IMR-90 (cell line): ENCODE measurements at regions not wholly inside any gene's neighbourhood (a gene's known extent, or its start where the extent isn't known, plus 50 kb on each side); places are given as distances from the start of the nearest gene placed in this dataset.

Source experiments
- ATAC-seq: fragments of 200-7000 bp; cut with Tn5 transposase; 2 replicates; pipeline ENCODE4 v1.9.1; 2020; ENCODE audit warnings: low read depth, mild to moderate bottlenecking, moderate library complexity
- BruUV-seq: library from RNA; stranded (reverse); fragments of 400-500 nt; replicated peaks from 2 replicates; lab custom pipeline; 2021; lab: Mats Ljungman, UMichigan
- CTCF ChIA-PET: fragments of 300-600 bp; formaldehyde crosslinking; extraction: SDS; loops from one replicate; lab custom pipeline; 2021; ENCODE audit warnings: antibody characterized with exemption; lab: Yijun Ruan, JAX
- POLR2A ChIA-PET: fragments of 300-600 bp; sonication (Branson Sonifier 250); formaldehyde crosslinking; loops from one replicate; lab custom pipeline; 2022; ENCODE audit warnings: antibody characterized with exemption; ENCODE audit not compliant: unreplicated experiment; lab: Charles Lee
- DNase-seq: peaks from one replicate; pipeline ENCODE4 v3.0.0; 2013
- H2AFZ ChIP-seq: replicated peaks from 2 replicates; pipeline ENCODE3; 2013; ENCODE audit warnings: low read length, mild to moderate bottlenecking; ENCODE audit not compliant: poor library complexity
- H2AK5ac ChIP-seq: 2 replicates; pipeline ENCODE4 v1.6.1; 2013; ENCODE audit warnings: low read depth, low read length, inconsistent platforms
- H2AK9ac ChIP-seq: replicated peaks from 2 replicates; pipeline ENCODE3; 2013; ENCODE audit warnings: mild to moderate bottlenecking, low read depth, low read length, moderate library complexity; ENCODE audit not compliant: poor library complexity
- H2BK120ac ChIP-seq: 2 replicates; pipeline ENCODE4 v1.6.1; 2013; ENCODE audit warnings: low read depth, low read length, inconsistent platforms
- H2BK15ac ChIP-seq: 3 replicates; pipeline ENCODE4 v1.6.1; 2013; ENCODE audit warnings: low read depth, low read length, inconsistent platforms
- H2BK20ac ChIP-seq: 2 replicates; pipeline ENCODE4 v1.6.1; 2013; ENCODE audit warnings: low read depth, mild to moderate bottlenecking, inconsistent platforms, low read length, moderate library complexity
- H2BK5ac ChIP-seq: 2 replicates; pipeline ENCODE4 v1.6.1; 2013; ENCODE audit warnings: mild to moderate bottlenecking, low read depth, low read length, inconsistent platforms; ENCODE audit not compliant: poor library complexity, severe bottlenecking
- H3K14ac ChIP-seq: replicated peaks from 2 replicates; pipeline ENCODE4 v1.6.1; 2013; ENCODE audit warnings: low read depth, low read length, inconsistent platforms
- H3K18ac ChIP-seq: 2 replicates; pipeline ENCODE4 v1.6.1; 2013; ENCODE audit warnings: low read depth, low read length, control low read depth
- H3K23ac ChIP-seq: 2 replicates; pipeline ENCODE4 v1.6.1; 2013; ENCODE audit warnings: low read depth, low read length, inconsistent platforms
- H3K27ac ChIP-seq: 2 replicates; pipeline ENCODE4 v1.5.1; 2013; ENCODE audit warnings: mild to moderate bottlenecking, control low read depth, low read length; ENCODE audit not compliant: insufficient read depth
- H3K27me3 ChIP-seq: 2 replicates; pipeline ENCODE4 v1.6.1; 2013; ENCODE audit warnings: low read length; ENCODE audit not compliant: control insufficient read depth, insufficient read depth
- H3K36me3 ChIP-seq: 2 replicates; pipeline ENCODE4 v1.6.1; 2013; ENCODE audit warnings: low read length, mixed read lengths; ENCODE audit not compliant: control insufficient read depth, insufficient read depth
- H3K4ac ChIP-seq: 2 replicates; pipeline ENCODE4 v1.6.1; 2013; ENCODE audit warnings: low read depth, low read length, inconsistent platforms
- H3K4me1 ChIP-seq: 2 replicates; pipeline ENCODE4 v1.6.1; 2013; ENCODE audit warnings: low read length, mixed read lengths; ENCODE audit not compliant: control insufficient read depth, insufficient read depth
- H3K4me2 ChIP-seq: 2 replicates; pipeline ENCODE4 v1.6.1; 2013; ENCODE audit warnings: low read depth, mild to moderate bottlenecking, control low read depth, low read length, moderate library complexity
- H3K4me3 ChIP-seq: 2 replicates; pipeline ENCODE4 v1.5.1; 2013; ENCODE audit warnings: low read depth, mild to moderate bottlenecking, control low read depth, low read length, moderate library complexity; ENCODE audit not compliant: insufficient read depth
- H3K56ac ChIP-seq: 2 replicates; pipeline ENCODE4 v1.6.1; 2013; ENCODE audit warnings: low read length, inconsistent platforms; ENCODE audit not compliant: insufficient read depth; ENCODE audit errors: extremely low read depth
- H3K79me1 ChIP-seq, 2 experiments: 2 replicates each; pipeline ENCODE4 v1.6.1; 2013; ENCODE audit warnings: low read length in 2 of 2, inconsistent platforms in 1 of 2, low read depth in 1 of 2
- H3K9ac ChIP-seq: 2 replicates; pipeline ENCODE4 v1.6.1; 2013; ENCODE audit warnings: low read depth, low read length, control low read depth
- H3K9me1 ChIP-seq: 2 replicates; pipeline ENCODE4 v1.6.1; 2013; ENCODE audit warnings: low read length, inconsistent platforms; ENCODE audit not compliant: insufficient read depth
- H3K9me3 ChIP-seq: 2 replicates; pipeline ENCODE4 v1.6.1; 2013; ENCODE audit warnings: low read length; ENCODE audit not compliant: control insufficient read depth, insufficient read depth
- H4K20me1 ChIP-seq: 2 replicates; pipeline ENCODE4 v1.6.1; 2013; ENCODE audit warnings: low read length, inconsistent platforms; ENCODE audit not compliant: insufficient read depth
- H4K5ac ChIP-seq: 2 replicates; pipeline ENCODE4 v1.6.1; 2013; ENCODE audit warnings: mild to moderate bottlenecking, low read depth, low read length, control low read depth
- H4K8ac ChIP-seq, 2 experiments: 2 replicates each; pipeline ENCODE4 v1.6.1; 2013; ENCODE audit warnings: low read depth in 2 of 2, low read length in 2 of 2, control low read depth in 1 of 2, inconsistent platforms in 1 of 2
- H4K91ac ChIP-seq: 2 replicates; pipeline ENCODE4 v1.6.1; 2013; ENCODE audit warnings: low read depth, low read length, inconsistent platforms; ENCODE audit not compliant: insufficient read depth
- BHLHE40 ChIP-seq: fragments of 150-350 bp; IDR thresholded peaks from 2 replicates; pipeline ENCODE4 v1.6.1; 2016; ENCODE audit warnings: mild to moderate bottlenecking, low read depth, low read length
- CEBPB ChIP-seq: IDR thresholded peaks from 2 replicates; pipeline ENCODE4 v1.6.1; 2012; ENCODE audit warnings: low read depth, low read length, improper control_type of control experiment
- CHD1 ChIP-seq: IDR thresholded peaks from 2 replicates; pipeline ENCODE4 v1.6.1; 2012; ENCODE audit warnings: low read depth, low read length, improper control_type of control experiment
- FOS ChIP-seq: fragments of 150-350 bp; IDR thresholded peaks from 2 replicates; pipeline ENCODE4 v1.6.1; 2016; ENCODE audit warnings: low read depth, low read length
- MAFK ChIP-seq: IDR thresholded peaks from 2 replicates; pipeline ENCODE4 v1.6.1; 2012; ENCODE audit warnings: low read depth, low read length, improper control_type of control experiment
- MAZ ChIP-seq: IDR thresholded peaks from 2 replicates; pipeline ENCODE4 v1.6.1; 2012; ENCODE audit warnings: low read depth, mild to moderate bottlenecking, low read length, improper control_type of control experiment, moderate library complexity, borderline replicate concordance
- MXI1 ChIP-seq: IDR thresholded peaks from 2 replicates; pipeline ENCODE4 v1.6.1; 2012; ENCODE audit warnings: low read depth, mild to moderate bottlenecking, low read length, moderate library complexity, borderline replicate concordance
- NFE2L2 ChIP-seq: fragments of 150-350 bp; IDR thresholded peaks from 2 replicates; pipeline ENCODE4 v1.6.1; 2016; ENCODE audit warnings: low read depth, mild to moderate bottlenecking, low read length
- POLR2A ChIP-seq: IDR thresholded peaks from 2 replicates; pipeline ENCODE4 v1.6.1; 2012; ENCODE audit warnings: mild to moderate bottlenecking, low read depth, low read length
- RAD21 ChIP-seq: IDR thresholded peaks from 2 replicates; pipeline ENCODE4 v1.6.1; 2012; ENCODE audit warnings: low read length, improper control_type of control experiment
- RCOR1 ChIP-seq: IDR thresholded peaks from 2 replicates; pipeline ENCODE4 v1.6.1; 2012; ENCODE audit warnings: mild to moderate bottlenecking, low read length, improper control_type of control experiment; ENCODE audit not compliant: insufficient replicate concordance
- RFX5 ChIP-seq: IDR thresholded peaks from 2 replicates; pipeline ENCODE4 v1.8.0; 2012; ENCODE audit warnings: low read depth, mild to moderate bottlenecking, low read length, moderate library complexity
- SMC3 ChIP-seq: fragments of 150-350 bp; IDR thresholded peaks from 2 replicates; pipeline ENCODE4 v1.6.1; 2016; ENCODE audit warnings: low read depth, mild to moderate bottlenecking, antibody characterized with exemption, low read length, moderate library complexity
- WGBS, 2 experiments: methylation state at CpG; one replicate each; pipeline versions ENCODE4 v1.1.5 to v1.1.7; 2013; ENCODE audit warnings: missing lambda C conversion rate in 2 of 2; ENCODE audit not compliant: insufficient read length in 1 of 2; ENCODE audit errors: extremely low coverage in 2 of 2; 5-methylcytosine and 5-hydroxymethylcytosine counted together
- dilution Hi-C: fragments of 300-500 bp; cut with HindIII; formaldehyde crosslinking; loops from one replicate; pipeline ENCODE4 v1.14.3; 2018; ENCODE audit warnings: low sequenced_read_pairs; ENCODE audit not compliant: unreplicated experiment
- in situ Hi-C: fragments of 300-500 bp; cut with MboI; formaldehyde crosslinking; loops from 3 replicates; pipeline ENCODE4 v1.14.3; 2019; ENCODE audit warnings: low sequenced_read_pairs, inconsistent platforms, mixed read lengths
- intact Hi-C: fragments of 100-400 bp; cut with micrococcal nuclease; formaldehyde crosslinking; loops from 2 replicates; pipeline ENCODE4 v1.10.0; 2022
- TF ChIP-seq, protein P1 (sequence below): fragments of 150-350 bp; IDR thresholded peaks from 2 replicates; pipeline ENCODE4 v1.6.1; 2017; ENCODE audit warnings: mild to moderate bottlenecking, antibody characterized with exemption, low read length, low read depth
- TF ChIP-seq, protein P2 (sequence below): conservative IDR thresholded peaks from 2 replicates; pipeline ENCODE4 v1.5.1; 2012; ENCODE audit warnings: mild to moderate bottlenecking, low read depth, low read length, improper control_type of control experiment

DNA sequence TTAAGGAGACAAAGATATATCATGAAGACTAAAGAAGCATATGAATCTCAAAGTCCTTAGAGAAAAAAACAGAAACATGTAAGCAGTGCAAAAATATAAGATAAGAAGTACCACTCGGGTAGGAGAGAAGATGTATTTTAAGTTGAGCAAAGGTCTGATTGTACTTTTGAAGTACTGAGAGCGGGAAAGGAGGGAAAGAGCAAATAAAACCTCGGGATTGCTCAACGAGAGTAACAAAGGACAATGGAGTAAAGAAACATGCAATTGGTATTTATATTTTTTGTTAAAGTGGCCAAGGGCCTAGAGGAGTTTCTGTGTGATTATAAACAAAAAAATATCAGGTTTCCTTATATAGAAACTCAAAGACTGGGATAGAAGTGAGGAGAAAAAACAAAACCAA is 251.9 kb downstream of the LNPK start:
- Histone ChIP-seq H3K9ac (no peak overlapping the region), H3K56ac (no peak overlapping the region), H3K36me3 (no peaks in the 10 kb centered on the region), H3K4me2 (no peak overlapping the region), H3K4ac (no peak overlapping the region), H2AK9ac (no peak overlapping the region), H2AK5ac (no peak overlapping the region), H3K9me3 (no peaks in the 10 kb centered on the region), H3K27ac (no peak overlapping the region), H3K23ac (no peak overlapping the region), H4K8ac (no peak overlapping the region), H3K27me3 (no peaks in the 10 kb centered on the region), H4K20me1 (no peaks in the 10 kb centered on the region), H3K18ac (no peak overlapping the region), H2BK20ac (no peak overlapping the region), H3K79me1 (no peaks in the 10 kb centered on the region), H2BK15ac (no peak overlapping the region), H4K91ac (no peak overlapping the region), H3K4me3 (no peak overlapping the region), H2BK5ac (no peak overlapping the region), H3K14ac (no peak overlapping the region), H3K4me1 (no peaks in the 10 kb centered on the region), H4K5ac (no peak overlapping the region), H2BK120ac (no peak overlapping the region), H2AFZ (no peak overlapping the region), H3K9me1 (no peaks in the 10 kb centered on the region)
- DNase-seq: no peak
- ChIA-PET POLR2A (interaction anchor here (0.6 kb wide), 1 partner anchor 12 kb away, joined by 3 read pairs; no protein-coding TSS in a partner anchor), CTCF (no interaction called here)
- BruUV-seq: no TSS peak
- dilution Hi-C loops (no loop called here), in situ Hi-C loops (no loop called here), intact Hi-C loops (no loop called here)
- TF ChIP-seq CHD1 (no peak), MAFK (no peak), POLR2A (no peak), MXI1 (no peak), CEBPB (no peak), MAZ (no peak), NFE2L2 (no peak), FOS (no peak), RFX5 (no peak), BHLHE40 (no peak), RAD21 (no peak), RCOR1 (no peak), SMC3 (no peak)
- TF ChIP-seq, protein P1, sequence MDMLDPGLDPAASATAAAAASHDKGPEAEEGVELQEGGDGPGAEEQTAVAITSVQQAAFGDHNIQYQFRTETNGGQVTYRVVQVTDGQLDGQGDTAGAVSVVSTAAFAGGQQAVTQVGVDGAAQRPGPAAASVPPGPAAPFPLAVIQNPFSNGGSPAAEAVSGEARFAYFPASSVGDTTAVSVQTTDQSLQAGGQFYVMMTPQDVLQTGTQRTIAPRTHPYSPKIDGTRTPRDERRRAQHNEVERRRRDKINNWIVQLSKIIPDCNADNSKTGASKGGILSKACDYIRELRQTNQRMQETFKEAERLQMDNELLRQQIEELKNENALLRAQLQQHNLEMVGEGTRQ: no peak
- TF ChIP-seq, protein P2, sequence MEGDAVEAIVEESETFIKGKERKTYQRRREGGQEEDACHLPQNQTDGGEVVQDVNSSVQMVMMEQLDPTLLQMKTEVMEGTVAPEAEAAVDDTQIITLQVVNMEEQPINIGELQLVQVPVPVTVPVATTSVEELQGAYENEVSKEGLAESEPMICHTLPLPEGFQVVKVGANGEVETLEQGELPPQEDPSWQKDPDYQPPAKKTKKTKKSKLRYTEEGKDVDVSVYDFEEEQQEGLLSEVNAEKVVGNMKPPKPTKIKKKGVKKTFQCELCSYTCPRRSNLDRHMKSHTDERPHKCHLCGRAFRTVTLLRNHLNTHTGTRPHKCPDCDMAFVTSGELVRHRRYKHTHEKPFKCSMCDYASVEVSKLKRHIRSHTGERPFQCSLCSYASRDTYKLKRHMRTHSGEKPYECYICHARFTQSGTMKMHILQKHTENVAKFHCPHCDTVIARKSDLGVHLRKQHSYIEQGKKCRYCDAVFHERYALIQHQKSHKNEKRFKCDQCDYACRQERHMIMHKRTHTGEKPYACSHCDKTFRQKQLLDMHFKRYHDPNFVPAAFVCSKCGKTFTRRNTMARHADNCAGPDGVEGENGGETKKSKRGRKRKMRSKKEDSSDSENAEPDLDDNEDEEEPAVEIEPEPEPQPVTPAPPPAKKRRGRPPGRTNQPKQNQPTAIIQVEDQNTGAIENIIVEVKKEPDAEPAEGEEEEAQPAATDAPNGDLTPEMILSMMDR: no peak
- ATAC-seq: no peak
- 36% methylated on average over 2 of the region's 4 CpGs; no CpG with 5 or more reads in 1 of the 2 experiments for WGBS, 2 experiments
